Epithelial cell of esophagus (primary cell): ENCODE measurements at regions not wholly inside any gene's neighbourhood (a gene's known extent, or its start where the extent isn't known, plus 50 kb on each side); places are given as distances from the start of the nearest gene placed in this dataset.

Experiments used
- DNase-seq: peaks from one replicate; pipeline ENCODE4 v3.0.0; 2010; ENCODE audit warnings: low read depth
- H3K4me3 ChIP-seq: 2 replicates; pipeline ENCODE4 v1.5.1; 2011; ENCODE audit warnings: mild to moderate bottlenecking, low read length, control low read depth
- TF ChIP-seq, protein P1 (sequence below): IDR thresholded peaks from 2 replicates; pipeline ENCODE4 v1.5.1; 2011; ENCODE audit warnings: low read depth, mild to moderate bottlenecking, low read length, control low read depth, inconsistent platforms; ENCODE audit not compliant: insufficient read depth; ENCODE audit errors: missing control alignments

GRCh38 chr6:74287932-74288331 is 591.9 kb downstream of the CD109 start:
- TF ChIP-seq, protein P1, sequence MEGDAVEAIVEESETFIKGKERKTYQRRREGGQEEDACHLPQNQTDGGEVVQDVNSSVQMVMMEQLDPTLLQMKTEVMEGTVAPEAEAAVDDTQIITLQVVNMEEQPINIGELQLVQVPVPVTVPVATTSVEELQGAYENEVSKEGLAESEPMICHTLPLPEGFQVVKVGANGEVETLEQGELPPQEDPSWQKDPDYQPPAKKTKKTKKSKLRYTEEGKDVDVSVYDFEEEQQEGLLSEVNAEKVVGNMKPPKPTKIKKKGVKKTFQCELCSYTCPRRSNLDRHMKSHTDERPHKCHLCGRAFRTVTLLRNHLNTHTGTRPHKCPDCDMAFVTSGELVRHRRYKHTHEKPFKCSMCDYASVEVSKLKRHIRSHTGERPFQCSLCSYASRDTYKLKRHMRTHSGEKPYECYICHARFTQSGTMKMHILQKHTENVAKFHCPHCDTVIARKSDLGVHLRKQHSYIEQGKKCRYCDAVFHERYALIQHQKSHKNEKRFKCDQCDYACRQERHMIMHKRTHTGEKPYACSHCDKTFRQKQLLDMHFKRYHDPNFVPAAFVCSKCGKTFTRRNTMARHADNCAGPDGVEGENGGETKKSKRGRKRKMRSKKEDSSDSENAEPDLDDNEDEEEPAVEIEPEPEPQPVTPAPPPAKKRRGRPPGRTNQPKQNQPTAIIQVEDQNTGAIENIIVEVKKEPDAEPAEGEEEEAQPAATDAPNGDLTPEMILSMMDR: no peak
- H3K4me3 ChIP-seq: no peak overlapping the region
- DNase-seq: no peak

DNA sequence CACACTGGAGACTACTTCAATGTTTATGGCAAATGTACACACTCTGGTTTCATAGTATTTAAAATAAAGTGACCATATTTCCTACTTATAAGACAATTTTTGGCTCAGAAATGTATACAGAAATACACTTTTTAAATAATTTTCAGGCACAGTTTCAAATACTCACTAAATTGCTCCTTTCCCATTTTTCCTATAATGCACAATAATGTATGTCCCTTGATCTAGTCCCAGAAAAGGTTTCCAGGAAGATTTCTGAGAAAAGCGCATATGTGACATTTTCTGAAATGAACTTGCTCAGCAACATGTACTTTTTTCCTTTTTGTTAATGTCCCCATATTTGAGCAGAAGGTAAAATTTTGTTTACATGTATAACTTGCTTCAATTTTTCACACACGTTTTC is 591.4 kb downstream of the CD109 start:
- DNase-seq: no peak
- H3K4me3 ChIP-seq: no peak overlapping the region
- TF ChIP-seq, protein P1: no peak

- H3K4me3 ChIP-seq: no peak overlapping the region
- no peak for DNase-seq
- TF ChIP-seq, protein P1: no peak
Observed at GRCh38 chr6:74284284-74284683, 588.3 kb downstream of the CD109 start.

GRCh38 chr6:74283532-74283931 is 587.5 kb downstream of the CD109 start:
- TF ChIP-seq, protein P1: no peak
- no peak overlapping the region for H3K4me3 ChIP-seq
- DNase-seq: no peak

GRCh38 chr6:74282143-74282689 is 586.2 kb downstream of the CD109 start:
- TF ChIP-seq, protein P1: no peak
- DNase-seq: no peak
- no peak overlapping the region for H3K4me3 ChIP-seq

DNA sequence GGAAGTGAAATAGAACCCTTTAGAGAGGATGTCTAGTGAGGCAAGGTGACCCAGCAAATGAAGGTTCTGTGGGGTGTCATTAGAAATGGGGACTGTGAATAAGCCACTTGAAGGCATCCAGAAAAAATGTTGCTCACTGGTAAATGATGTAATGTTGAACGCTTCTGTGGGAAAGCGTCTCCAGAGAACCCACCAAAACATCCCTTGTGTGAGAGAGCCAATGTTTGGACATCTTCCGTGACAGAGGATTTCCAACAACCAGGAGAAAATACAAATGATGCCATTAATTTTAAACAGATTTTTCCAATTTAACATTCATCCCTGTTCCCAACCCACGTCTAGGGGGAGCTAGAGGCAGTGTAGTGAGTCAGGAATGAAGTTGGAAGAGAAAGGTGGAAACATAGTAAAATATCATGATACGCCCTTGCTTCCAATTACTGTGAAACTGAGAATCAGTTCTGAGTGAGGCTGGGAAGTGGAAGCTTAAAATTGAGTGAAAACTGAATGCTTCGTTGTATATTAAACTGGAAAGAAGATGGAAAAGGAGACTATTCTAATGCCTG is 584.2 kb downstream of the CD109 start:
- TF ChIP-seq, protein P1: peak; percentile 31
- no peak for DNase-seq
- H3K4me3 ChIP-seq: no peak overlapping the region

DNA sequence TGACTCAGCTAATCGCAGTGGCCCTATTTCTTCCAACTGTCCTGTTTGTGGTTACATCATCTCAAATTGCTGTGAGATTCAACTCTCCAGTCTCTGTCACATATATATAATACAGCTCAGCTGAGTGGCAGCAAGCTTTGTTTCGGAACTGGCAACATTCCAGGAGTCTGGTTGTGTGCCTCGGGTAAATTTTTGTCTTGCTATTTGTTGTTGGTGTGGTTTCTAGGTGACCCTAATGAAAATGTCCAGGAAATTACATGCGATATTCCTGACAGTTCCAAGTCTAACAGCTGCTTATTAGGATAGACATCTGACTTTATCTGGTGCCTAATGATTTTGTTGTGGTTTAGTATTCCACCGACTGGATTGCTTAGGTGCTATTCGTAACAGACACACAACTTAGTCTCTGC is 581.8 kb downstream of the CD109 start:
- DNase-seq: peak; percentile 29
- TF ChIP-seq, protein P1: no peak
- no peak overlapping the region for H3K4me3 ChIP-seq
